ENCODE measurements at regions not wholly inside any gene's neighbourhood (a gene's known extent, or its start where the extent isn't known, plus 50 kb on each side); places are given as distances from the start of the nearest gene placed in this dataset.
"Not testable (repeated sequence)": the region's sequence is repeated elsewhere in the genome, so short reads cannot be mapped to it uniquely, and the experiment has no call there.

- no peak overlapping the region for H3K4me3 ChIP-seq (ENCODE audit: low read length)
- no peaks in the 10 kb centered on the region for H3K4me1 ChIP-seq (ENCODE audit: control insufficient read depth, low read depth, low read length)
- H3K9me3 ChIP-seq (ENCODE audit: control insufficient read depth, low read depth, low read length), result no peaks in the 10 kb centered on the region
- no peaks in the 10 kb centered on the region for H3K36me3 ChIP-seq (ENCODE audit: control insufficient read depth, low read depth, low read length)
- H3K27me3 ChIP-seq (ENCODE audit: control insufficient read depth, insufficient read depth, low read length), result no peaks in the 10 kb centered on the region
- H3K27ac ChIP-seq (ENCODE audit: low read length), result no peak overlapping the region
- no peak overlapping the region for H3K9ac ChIP-seq (ENCODE audit: low read length)
Measured at GRCh38 chr12:74770552-74770951, 232.9 kb downstream of the ATXN7L3B start.

- no peaks in the 10 kb centered on the region for H3K4me1 ChIP-seq (ENCODE audit: control insufficient read depth, low read depth, low read length)
- H3K27me3 ChIP-seq (ENCODE audit: control insufficient read depth, insufficient read depth, low read length), result no peaks in the 10 kb centered on the region
- no peak overlapping the region for H3K9ac ChIP-seq (ENCODE audit: low read length)
- no peaks in the 10 kb centered on the region for H3K9me3 ChIP-seq (ENCODE audit: control insufficient read depth, low read depth, low read length)
- H3K4me3 ChIP-seq (ENCODE audit: low read length), result no peak overlapping the region
- no peaks in the 10 kb centered on the region for H3K36me3 ChIP-seq (ENCODE audit: control insufficient read depth, low read depth, low read length)
- no peak overlapping the region for H3K27ac ChIP-seq (ENCODE audit: low read length)
Measured at GRCh38 chr12:74775276-74775675, 237.6 kb downstream of the ATXN7L3B start.

GRCh38 chr12:74776378-74776777, 238.7 kb downstream of the ATXN7L3B start:
- Histone ChIP-seq H3K36me3 (ENCODE audit: control insufficient read depth, low read depth, low read length) (no peaks in the 10 kb centered on the region), H3K27ac (ENCODE audit: low read length) (no peak overlapping the region), H3K9me3 (ENCODE audit: control insufficient read depth, low read depth, low read length) (no peaks in the 10 kb centered on the region), H3K4me3 (ENCODE audit: low read length) (no peak overlapping the region), H3K9ac (ENCODE audit: low read length) (no peak overlapping the region), H3K27me3 (ENCODE audit: control insufficient read depth, insufficient read depth, low read length) (no peaks in the 10 kb centered on the region), H3K4me1 (ENCODE audit: control insufficient read depth, low read depth, low read length) (no peaks in the 10 kb centered on the region)

- Histone ChIP-seq H3K4me1 (ENCODE audit: control insufficient read depth, low read depth, low read length) (no peaks in the 10 kb centered on the region), H3K9ac (ENCODE audit: low read length) (no peak overlapping the region), H3K36me3 (ENCODE audit: control insufficient read depth, low read depth, low read length) (no peaks in the 10 kb centered on the region), H3K4me3 (ENCODE audit: low read length) (no peak overlapping the region), H3K27ac (ENCODE audit: low read length) (no peak overlapping the region), H3K9me3 (ENCODE audit: control insufficient read depth, low read depth, low read length) (no peaks in the 10 kb centered on the region), H3K27me3 (ENCODE audit: control insufficient read depth, insufficient read depth, low read length) (no peaks in the 10 kb centered on the region)
Measured at GRCh38 chr12:74780182-74780849, 242.7 kb downstream of the ATXN7L3B start.

- H3K4me3 ChIP-seq (ENCODE audit: low read length); H3K9me3 ChIP-seq (ENCODE audit: control insufficient read depth, low read depth, low read length); H3K36me3 ChIP-seq (ENCODE audit: control insufficient read depth, low read depth, low read length); H3K9ac ChIP-seq (ENCODE audit: low read length); H3K4me1 ChIP-seq (ENCODE audit: control insufficient read depth, low read depth, low read length); H3K27me3 ChIP-seq (ENCODE audit: control insufficient read depth, insufficient read depth, low read length); H3K27ac ChIP-seq (ENCODE audit: low read length): not testable (repeated sequence)
Measured at GRCh38 chr12:74780850-74781241, 243.2 kb downstream of the ATXN7L3B start.

GRCh38 chr12:74781991-74782485, 244.4 kb downstream of the ATXN7L3B start:
- no peaks in the 10 kb centered on the region for H3K27me3 ChIP-seq (ENCODE audit: control insufficient read depth, insufficient read depth, low read length)
- no peak overlapping the region for H3K9ac ChIP-seq (ENCODE audit: low read length)
- no peaks in the 10 kb centered on the region for H3K36me3 ChIP-seq (ENCODE audit: control insufficient read depth, low read depth, low read length)
- no peak overlapping the region for H3K4me3 ChIP-seq (ENCODE audit: low read length)
- H3K9me3 ChIP-seq (ENCODE audit: control insufficient read depth, low read depth, low read length), result no peaks in the 10 kb centered on the region
- no peak overlapping the region for H3K27ac ChIP-seq (ENCODE audit: low read length)
- H3K4me1 ChIP-seq (ENCODE audit: control insufficient read depth, low read depth, low read length), result no peaks in the 10 kb centered on the region

GRCh38 chr12:74790931-74791330, 253.3 kb downstream of the ATXN7L3B start:
- Histone ChIP-seq H3K36me3 (ENCODE audit: control insufficient read depth, low read depth, low read length) (no peaks in the 10 kb centered on the region), H3K9ac (ENCODE audit: low read length) (no peak overlapping the region), H3K4me3 (ENCODE audit: low read length) (no peak overlapping the region), H3K27ac (ENCODE audit: low read length) (no peak overlapping the region), H3K9me3 (ENCODE audit: control insufficient read depth, low read depth, low read length) (no peaks in the 10 kb centered on the region), H3K4me1 (ENCODE audit: control insufficient read depth, low read depth, low read length) (no peaks in the 10 kb centered on the region), H3K27me3 (ENCODE audit: control insufficient read depth, insufficient read depth, low read length) (no peaks in the 10 kb centered on the region)

- Histone ChIP-seq H3K27me3 (ENCODE audit: control insufficient read depth, insufficient read depth, low read length) (no peaks in the 10 kb centered on the region), H3K4me3 (ENCODE audit: low read length) (no peak overlapping the region), H3K4me1 (ENCODE audit: control insufficient read depth, low read depth, low read length) (no peaks in the 10 kb centered on the region)
Measured at GRCh38 chr12:74791365-74791764, 253.7 kb downstream of the ATXN7L3B start.

GRCh38 chr12:74794522-74794921, 256.9 kb downstream of the ATXN7L3B start:
- Histone ChIP-seq H3K9ac (ENCODE audit: low read length) (no peak overlapping the region), H3K9me3 (ENCODE audit: control insufficient read depth, low read depth, low read length) (no peaks in the 10 kb centered on the region), H3K36me3 (ENCODE audit: control insufficient read depth, low read depth, low read length) (no peaks in the 10 kb centered on the region), H3K4me3 (ENCODE audit: low read length) (no peak overlapping the region), H3K27ac (ENCODE audit: low read length) (no peak overlapping the region), H3K27me3 (ENCODE audit: control insufficient read depth, insufficient read depth, low read length) (no peaks in the 10 kb centered on the region), H3K4me1 (ENCODE audit: control insufficient read depth, low read depth, low read length) (no peaks in the 10 kb centered on the region)

More at GRCh38 chr12:74791365-74791764, 253.7 kb downstream of the ATXN7L3B start:
- H3K9ac ChIP-seq (ENCODE audit: low read length), result no peak overlapping the region
- no peaks in the 10 kb centered on the region for H3K36me3 ChIP-seq (ENCODE audit: control insufficient read depth, low read depth, low read length)
- no peak overlapping the region for H3K27ac ChIP-seq (ENCODE audit: low read length)
- no peaks in the 10 kb centered on the region for H3K9me3 ChIP-seq (ENCODE audit: control insufficient read depth, low read depth, low read length)

GRCh38 chr12:74801625-74802024, 264.0 kb downstream of the ATXN7L3B start:
- Histone ChIP-seq H3K9me3 (ENCODE audit: control insufficient read depth, low read depth, low read length) (no peaks in the 10 kb centered on the region), H3K4me3 (ENCODE audit: low read length) (no peak overlapping the region), H3K36me3 (ENCODE audit: control insufficient read depth, low read depth, low read length) (no peaks in the 10 kb centered on the region), H3K4me1 (ENCODE audit: control insufficient read depth, low read depth, low read length) (no peaks in the 10 kb centered on the region), H3K27ac (ENCODE audit: low read length) (no peak overlapping the region), H3K27me3 (ENCODE audit: control insufficient read depth, insufficient read depth, low read length) (no peaks in the 10 kb centered on the region), H3K9ac (ENCODE audit: low read length) (no peak overlapping the region)

- Histone ChIP-seq H3K9ac (ENCODE audit: low read length) (no peak overlapping the region), H3K36me3 (ENCODE audit: control insufficient read depth, low read depth, low read length) (no peaks in the 10 kb centered on the region), H3K27me3 (ENCODE audit: control insufficient read depth, insufficient read depth, low read length) (peaks cover 50% of the 10 kb centered on the region), H3K9me3 (ENCODE audit: control insufficient read depth, low read depth, low read length) (no peaks in the 10 kb centered on the region), H3K27ac (ENCODE audit: low read length) (no peak overlapping the region), H3K4me3 (ENCODE audit: low read length) (no peak overlapping the region), H3K4me1 (ENCODE audit: control insufficient read depth, low read depth, low read length) (peaks cover 3% of the 10 kb centered on the region)
Measured at GRCh38 chr12:74816398-74817175, 279.0 kb downstream of the ATXN7L3B start.

- Histone ChIP-seq H3K9ac (ENCODE audit: low read length) (no peak overlapping the region), H3K4me1 (ENCODE audit: control insufficient read depth, low read depth, low read length) (peaks cover 3% of the 10 kb centered on the region), H3K27ac (ENCODE audit: low read length) (no peak overlapping the region), H3K9me3 (ENCODE audit: control insufficient read depth, low read depth, low read length) (no peaks in the 10 kb centered on the region), H3K4me3 (ENCODE audit: low read length) (no peak overlapping the region), H3K27me3 (ENCODE audit: control insufficient read depth, insufficient read depth, low read length) (peaks cover 59% of the 10 kb centered on the region), H3K36me3 (ENCODE audit: control insufficient read depth, low read depth, low read length) (no peaks in the 10 kb centered on the region)
Measured at GRCh38 chr12:74817499-74817898, 279.9 kb downstream of the ATXN7L3B start.

Data from iPS-18a (cell line).